GM23338 (cell line): ENCODE measurements at regions not wholly inside any gene's neighbourhood (a gene's known extent, or its start where the extent isn't known, plus 50 kb on each side); places are given as distances from the start of the nearest gene placed in this dataset.

Experiments
- CREB1 ChIP-seq: fragments of 250-450 bp; sonication (Bioruptor Pico); IDR thresholded peaks from 2 replicates; pipeline ENCODE4 v1.5.0; 2020; ENCODE audit warnings: low read depth, mild to moderate bottlenecking, moderate library complexity
- EZH2 ChIP-seq: fragments of 200-600 bp; sonication (generic); IDR thresholded peaks from one replicate; pipeline ENCODE4 v1.8.0; 2017; ENCODE audit warnings: antibody characterized with exemption, mild to moderate bottlenecking, low read depth; ENCODE audit not compliant: unreplicated experiment
- EZH2phosphoT487 ChIP-seq: fragments of 200-600 bp; sonication (generic); IDR thresholded peaks from one replicate; pipeline ENCODE4 v1.8.1; 2018; ENCODE audit warnings: antibody characterized with exemption; ENCODE audit not compliant: unreplicated experiment
- POLR2AphosphoS5 ChIP-seq: IDR thresholded peaks from 2 replicates; pipeline ENCODE4 v1.6.1; 2016; ENCODE audit warnings: antibody characterized with exemption, low read depth
- STAT1 ChIP-seq: IDR thresholded peaks from one replicate; pipeline ENCODE4 v1.6.1; 2016; ENCODE audit warnings: antibody characterized with exemption; ENCODE audit not compliant: unreplicated experiment
- TF ChIP-seq, protein P1 (sequence below), 2 experiments: fragments of 200-600 bp in 1 of 2; sonication (generic) in 1 of 2; conservative IDR thresholded peaks; 2 replicates each; pipeline versions ENCODE4 v1.5.1 to v1.6.1; 2016 to 2017; ENCODE audit warnings: antibody characterized with exemption in 2 of 2, low read depth in 2 of 2, mild to moderate bottlenecking in 2 of 2, moderate library complexity in 1 of 2
- TF ChIP-seq, protein P2 (sequence below): IDR thresholded peaks from one replicate; pipeline ENCODE4 v1.6.1; 2018; ENCODE audit warnings: antibody characterized with exemption; ENCODE audit not compliant: unreplicated experiment

DNA sequence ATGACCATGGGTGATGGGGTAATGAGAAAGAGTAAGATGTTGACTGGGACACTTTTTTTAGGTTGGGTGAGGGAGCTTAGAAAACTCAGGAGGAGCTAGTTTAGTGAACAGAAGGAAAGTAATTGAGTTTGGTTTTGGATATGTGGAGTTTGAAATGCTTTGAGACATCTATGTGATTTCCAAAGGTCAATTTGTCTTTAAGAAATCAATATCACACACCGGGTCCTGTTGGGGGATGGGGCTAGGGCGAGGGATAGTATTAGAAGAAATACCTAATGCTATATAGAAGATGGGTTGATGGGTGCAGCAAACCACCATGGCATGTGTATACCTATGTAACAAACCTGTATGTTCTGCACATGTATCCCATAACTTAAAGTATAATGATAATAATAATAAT lies 118.4 kb downstream of the ASCL1 start:
- TF ChIP-seq, protein P1, sequence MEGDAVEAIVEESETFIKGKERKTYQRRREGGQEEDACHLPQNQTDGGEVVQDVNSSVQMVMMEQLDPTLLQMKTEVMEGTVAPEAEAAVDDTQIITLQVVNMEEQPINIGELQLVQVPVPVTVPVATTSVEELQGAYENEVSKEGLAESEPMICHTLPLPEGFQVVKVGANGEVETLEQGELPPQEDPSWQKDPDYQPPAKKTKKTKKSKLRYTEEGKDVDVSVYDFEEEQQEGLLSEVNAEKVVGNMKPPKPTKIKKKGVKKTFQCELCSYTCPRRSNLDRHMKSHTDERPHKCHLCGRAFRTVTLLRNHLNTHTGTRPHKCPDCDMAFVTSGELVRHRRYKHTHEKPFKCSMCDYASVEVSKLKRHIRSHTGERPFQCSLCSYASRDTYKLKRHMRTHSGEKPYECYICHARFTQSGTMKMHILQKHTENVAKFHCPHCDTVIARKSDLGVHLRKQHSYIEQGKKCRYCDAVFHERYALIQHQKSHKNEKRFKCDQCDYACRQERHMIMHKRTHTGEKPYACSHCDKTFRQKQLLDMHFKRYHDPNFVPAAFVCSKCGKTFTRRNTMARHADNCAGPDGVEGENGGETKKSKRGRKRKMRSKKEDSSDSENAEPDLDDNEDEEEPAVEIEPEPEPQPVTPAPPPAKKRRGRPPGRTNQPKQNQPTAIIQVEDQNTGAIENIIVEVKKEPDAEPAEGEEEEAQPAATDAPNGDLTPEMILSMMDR (conservative IDR thresholded peaks at IDR 0.05; ENCODE audit: low read depth in 2 of 2): no peak
- TF ChIP-seq EZH2 (no peak), EZH2phosphoT487 (no peak), STAT1 (no peak), POLR2AphosphoS5 (no peak), CREB1 (no peak)
- TF ChIP-seq, protein P2, sequence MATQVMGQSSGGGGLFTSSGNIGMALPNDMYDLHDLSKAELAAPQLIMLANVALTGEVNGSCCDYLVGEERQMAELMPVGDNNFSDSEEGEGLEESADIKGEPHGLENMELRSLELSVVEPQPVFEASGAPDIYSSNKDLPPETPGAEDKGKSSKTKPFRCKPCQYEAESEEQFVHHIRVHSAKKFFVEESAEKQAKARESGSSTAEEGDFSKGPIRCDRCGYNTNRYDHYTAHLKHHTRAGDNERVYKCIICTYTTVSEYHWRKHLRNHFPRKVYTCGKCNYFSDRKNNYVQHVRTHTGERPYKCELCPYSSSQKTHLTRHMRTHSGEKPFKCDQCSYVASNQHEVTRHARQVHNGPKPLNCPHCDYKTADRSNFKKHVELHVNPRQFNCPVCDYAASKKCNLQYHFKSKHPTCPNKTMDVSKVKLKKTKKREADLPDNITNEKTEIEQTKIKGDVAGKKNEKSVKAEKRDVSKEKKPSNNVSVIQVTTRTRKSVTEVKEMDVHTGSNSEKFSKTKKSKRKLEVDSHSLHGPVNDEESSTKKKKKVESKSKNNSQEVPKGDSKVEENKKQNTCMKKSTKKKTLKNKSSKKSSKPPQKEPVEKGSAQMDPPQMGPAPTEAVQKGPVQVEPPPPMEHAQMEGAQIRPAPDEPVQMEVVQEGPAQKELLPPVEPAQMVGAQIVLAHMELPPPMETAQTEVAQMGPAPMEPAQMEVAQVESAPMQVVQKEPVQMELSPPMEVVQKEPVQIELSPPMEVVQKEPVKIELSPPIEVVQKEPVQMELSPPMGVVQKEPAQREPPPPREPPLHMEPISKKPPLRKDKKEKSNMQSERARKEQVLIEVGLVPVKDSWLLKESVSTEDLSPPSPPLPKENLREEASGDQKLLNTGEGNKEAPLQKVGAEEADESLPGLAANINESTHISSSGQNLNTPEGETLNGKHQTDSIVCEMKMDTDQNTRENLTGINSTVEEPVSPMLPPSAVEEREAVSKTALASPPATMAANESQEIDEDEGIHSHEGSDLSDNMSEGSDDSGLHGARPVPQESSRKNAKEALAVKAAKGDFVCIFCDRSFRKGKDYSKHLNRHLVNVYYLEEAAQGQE: no peak
